Lung microvascular endothelial cell (primary cell): ENCODE measurements at regions not wholly inside any gene's neighbourhood (a gene's known extent, or its start where the extent isn't known, plus 50 kb on each side); places are given as distances from the start of the nearest gene placed in this dataset.

Experiments
- DNase-seq, 2 donors: peaks; one replicate each; pipeline versions ENCODE4 v3.0.0 to v3.0.0-alpha.2; 2010; ENCODE audit warnings: low read depth in 2 of 2

GRCh38 chr9:7304627-7304995, 495.0 kb downstream of the DMAC1 start:
- DNase-seq = no peak

- DNase-seq = no peak
Measured at GRCh38 chr9:7303907-7304626, 495.5 kb downstream of the DMAC1 start.

GRCh38 chr9:7300484-7300883, 499.1 kb downstream of the DMAC1 start:
- DNase-seq = no peak

GRCh38 chr9:7298123-7298522, 501.5 kb downstream of the DMAC1 start:
- no peak for DNase-seq

GRCh38 chr9:7297521-7297920, 502.1 kb downstream of the DMAC1 start:
- no peak for DNase-seq

- DNase-seq = no peak
Measured at GRCh38 chr9:7293091-7293490, 506.5 kb downstream of the DMAC1 start.

- DNase-seq = no peak
Measured at GRCh38 chr9:7289773-7290172, 509.8 kb downstream of the DMAC1 start.

- DNase-seq = no peak
Measured at GRCh38 chr9:7287986-7288385, 511.6 kb downstream of the DMAC1 start.

GRCh38 chr9:7287065-7287464, 512.5 kb downstream of the DMAC1 start:
- no peak for DNase-seq

GRCh38 chr9:7286101-7286500, 513.5 kb downstream of the DMAC1 start:
- no peak for DNase-seq

GRCh38 chr9:7285199-7285598, 514.4 kb downstream of the DMAC1 start:
- DNase-seq = no peak

GRCh38 chr9:7284517-7284916, 515.1 kb downstream of the DMAC1 start:
- no peak for DNase-seq

- DNase-seq = no peak
Measured at GRCh38 chr9:7284117-7284516, 515.5 kb downstream of the DMAC1 start.

GRCh38 chr9:7273575-7273974, 515.8 kb downstream of the KDM4C start:
- peak; percentile 2 for DNase-seq

GRCh38 chr9:7266911-7267595, 509.3 kb downstream of the KDM4C start:
- no peak for DNase-seq

- DNase-seq = no peak
Measured at GRCh38 chr9:7265181-7265580, 507.4 kb downstream of the KDM4C start.

- DNase-seq = no peak
Measured at GRCh38 chr9:7259544-7260241, 501.9 kb downstream of the KDM4C start.

- DNase-seq = no peak
Measured at GRCh38 chr9:7258688-7259396, 501.1 kb downstream of the KDM4C start.

- no peak for DNase-seq
Measured at GRCh38 chr9:7246917-7247522, 489.2 kb downstream of the KDM4C start.

- DNase-seq = no peak
Measured at GRCh38 chr9:7245976-7246580, 488.3 kb downstream of the KDM4C start.

- DNase-seq = no peak
Measured at GRCh38 chr9:7243838-7244237, 486.1 kb downstream of the KDM4C start.
